GM04504 (cell line): ENCODE measurements at regions not wholly inside any gene's neighbourhood (a gene's known extent, or its start where the extent isn't known, plus 50 kb on each side); places are given as distances from the start of the nearest gene placed in this dataset.
A peak's percentile ranks its signal among the peaks of the same experiment; 100 is the strongest.

ENCODE experiments used
- DNase-seq: peaks from one replicate; pipeline ENCODE4 v3.0.0-alpha.2; 2012; ENCODE audit warnings: low read depth

- DNase-seq = no peak
Observed at GRCh38 chr4:187238646-187239045, 515.0 kb upstream of the FAT1 start.

- DNase-seq = no peak
Observed at GRCh38 chr4:187251896-187252295, 528.2 kb upstream of the FAT1 start.

GRCh38 chr4:187256897-187257296, 533.2 kb upstream of the FAT1 start:
- no peak for DNase-seq

- no peak for DNase-seq
Observed at GRCh38 chr4:187258651-187259401, 535.2 kb upstream of the FAT1 start.

- DNase-seq = peak; percentile 6
Observed at GRCh38 chr4:187268940-187269339, 545.3 kb upstream of the FAT1 start.

- no peak for DNase-seq
Observed at GRCh38 chr4:187270154-187270553, 546.5 kb upstream of the FAT1 start.

- DNase-seq = no peak
Observed at GRCh38 chr4:187271848-187272247, 548.2 kb upstream of the FAT1 start.

- DNase-seq = no peak
Observed at GRCh38 chr4:187274153-187274552, 550.5 kb upstream of the FAT1 start.

GRCh38 chr4:187276736-187277408, 553.2 kb upstream of the FAT1 start:
- DNase-seq = peak; percentile 8

- no peak for DNase-seq
Observed at GRCh38 chr4:187283201-187283955, 559.7 kb upstream of the FAT1 start.

GRCh38 chr4:187286525-187286924, 562.9 kb upstream of the FAT1 start:
- DNase-seq = no peak

- DNase-seq = no peak
Observed at GRCh38 chr4:187289371-187289770, 565.7 kb upstream of the FAT1 start.

GRCh38 chr4:187294861-187295260, 571.2 kb upstream of the FAT1 start:
- no peak for DNase-seq

GRCh38 chr4:187301923-187302322, 578.3 kb upstream of the FAT1 start:
- no peak for DNase-seq

- no peak for DNase-seq
Observed at GRCh38 chr4:187302457-187303150, 578.9 kb upstream of the FAT1 start.

GRCh38 chr4:187304133-187304532, 580.5 kb upstream of the FAT1 start:
- DNase-seq = no peak

GRCh38 chr4:187307131-187307530, 583.5 kb upstream of the FAT1 start:
- no peak for DNase-seq

GRCh38 chr4:187309456-187309855, 585.8 kb upstream of the FAT1 start:
- no peak for DNase-seq

GRCh38 chr4:187312299-187312698, 588.6 kb upstream of the FAT1 start:
- DNase-seq = no peak

- DNase-seq = no peak
Observed at GRCh38 chr4:187317799-187318198, 594.1 kb upstream of the FAT1 start.

GRCh38 chr4:187321711-187322110, 598.1 kb upstream of the FAT1 start:
- DNase-seq = no peak

GRCh38 chr4:187332141-187332540, 608.5 kb upstream of the FAT1 start:
- DNase-seq = no peak
